ENCODE measurements at regions not wholly inside any gene's neighbourhood (a gene's known extent, or its start where the extent isn't known, plus 50 kb on each side); places are given as distances from the start of the nearest gene placed in this dataset.
"Not testable (repeated sequence)": the region's sequence is repeated elsewhere in the genome, so short reads cannot be mapped to it uniquely, and the experiment has no call there.

GRCh38 chr7:98735801-98736200 is 118.7 kb downstream of the NPTX2 start:
- no peaks in the 10 kb centered on the region for H4K20me1 ChIP-seq (replicated peaks; ENCODE audit: insufficient read depth)
- H3K4me3 ChIP-seq: no peak overlapping the region
- DNase-seq (ENCODE audit: low spot score) (no peak), ATAC-seq (no peak)
- Mint-ChIP-seq H3K4me3 (no peak overlapping the region), H3K27me3 (ENCODE audit: insufficient read depth, low read depth, poor library complexity) (peaks cover 4% of the 10 kb centered on the region), H3K9me3 (peaks cover 13% of the 10 kb centered on the region), H3K4me1 (no peaks in the 10 kb centered on the region), H3K27ac (no peak overlapping the region), H3K36me3 (ENCODE audit: low read depth) (peaks cover 7% of the 10 kb centered on the region; the same call in 2 of the 3 replicates)
- H3K9me2 ChIP-seq (ENCODE audit: insufficient read depth): no peaks in the 10 kb centered on the region
- no peak overlapping the region for H2AFZ ChIP-seq
- no peaks in the 10 kb centered on the region for H3K36me3 ChIP-seq (ENCODE audit: insufficient read depth)
- TF ChIP-seq EZH2 (IDR thresholded peaks at IDR 0.05; ENCODE audit: low read depth, unreplicated experiment) (no peak), POLR2AphosphoS5 (IDR thresholded peaks at IDR 0.05; ENCODE audit: low read depth) (no peak), ETS1 (IDR thresholded peaks at IDR 0.05) (no peak), CREB1 (CRISPR knock-in tag; IDR thresholded peaks at IDR 0.05; ENCODE audit: low read depth) (no peak), JUNB (IDR thresholded peaks at IDR 0.05; ENCODE audit: unreplicated experiment) (no peak), CTCF (conservative IDR thresholded peaks at IDR 0.05; ENCODE audit: low read depth in 2 of 2) (no peak)
- no peaks in the 10 kb centered on the region for H3F3A ChIP-seq (replicated peaks; ENCODE audit: low read depth)
- no peak overlapping the region for H3K4me2 ChIP-seq
- no peaks in the 10 kb centered on the region for H3K79me2 ChIP-seq (replicated peaks; ENCODE audit: insufficient read depth)
- no peaks in the 10 kb centered on the region for H3K4me1 ChIP-seq (ENCODE audit: insufficient read depth)
- H3K27ac ChIP-seq (ENCODE audit: low read depth): no peak overlapping the region
- H3K27me3 ChIP-seq (ENCODE audit: insufficient read depth): no peaks in the 10 kb centered on the region

- not testable (repeated sequence) for ATAC-seq; H3K4me3 Mint-ChIP-seq; H2AFZ ChIP-seq; DNase-seq (ENCODE audit: low spot score); H3F3A ChIP-seq (replicated peaks; ENCODE audit: low read depth); H4K20me1 ChIP-seq (replicated peaks; ENCODE audit: insufficient read depth); H3K4me2 ChIP-seq; H3K4me1 Mint-ChIP-seq; H3K36me3 ChIP-seq (ENCODE audit: insufficient read depth); H3K27ac ChIP-seq (ENCODE audit: low read depth); H3K4me1 ChIP-seq (ENCODE audit: insufficient read depth); H3K9me2 ChIP-seq (ENCODE audit: insufficient read depth); H3K36me3 Mint-ChIP-seq (ENCODE audit: low read depth); H3K4me3 ChIP-seq; H3K27ac Mint-ChIP-seq; H3K27me3 ChIP-seq (ENCODE audit: insufficient read depth); H3K79me2 ChIP-seq (replicated peaks; ENCODE audit: insufficient read depth); H3K27me3 Mint-ChIP-seq (ENCODE audit: insufficient read depth, low read depth, poor library complexity)
- H3K9me3 Mint-ChIP-seq: peaks cover 13% of the 10 kb centered on the region
Measured at GRCh38 chr7:98736461-98736860, 119.4 kb downstream of the NPTX2 start.

- ATAC-seq (no peak), DNase-seq (ENCODE audit: low spot score) (no peak)
- peaks cover 12% of the 10 kb centered on the region for H3K9me3 Mint-ChIP-seq
- Histone ChIP-seq H3K36me3 (ENCODE audit: insufficient read depth) (no peaks in the 10 kb centered on the region), H3K4me2 (no peak overlapping the region), H3K4me3 (no peak overlapping the region), H3K27me3 (ENCODE audit: insufficient read depth) (no peaks in the 10 kb centered on the region), H4K20me1 (replicated peaks; ENCODE audit: insufficient read depth) (no peaks in the 10 kb centered on the region), H2AFZ (no peak overlapping the region), H3F3A (replicated peaks; ENCODE audit: low read depth) (no peaks in the 10 kb centered on the region), H3K79me2 (replicated peaks; ENCODE audit: insufficient read depth) (no peaks in the 10 kb centered on the region), H3K9me2 (ENCODE audit: insufficient read depth) (no peaks in the 10 kb centered on the region), H3K4me1 (ENCODE audit: insufficient read depth) (no peaks in the 10 kb centered on the region), H3K27ac (ENCODE audit: low read depth) (no peak overlapping the region)
- H3K36me3 Mint-ChIP-seq (ENCODE audit: low read depth): peaks cover 7% of the 10 kb centered on the region; the same call in 2 of the 3 replicates
- H3K27me3 Mint-ChIP-seq (ENCODE audit: insufficient read depth, low read depth, poor library complexity): peaks cover 4% of the 10 kb centered on the region
- no peak overlapping the region for H3K27ac Mint-ChIP-seq
- no peaks in the 10 kb centered on the region for H3K4me1 Mint-ChIP-seq
- H3K4me3 Mint-ChIP-seq: no peak overlapping the region
- TF ChIP-seq ETS1 (IDR thresholded peaks at IDR 0.05) (no peak), ZNF462 (CRISPR knock-in tag; IDR thresholded peaks at IDR 0.05) (no peak), CREB1 (CRISPR knock-in tag; IDR thresholded peaks at IDR 0.05; ENCODE audit: low read depth) (no peak)
Measured at GRCh38 chr7:98737176-98737575, 120.1 kb downstream of the NPTX2 start.
